NB4 (cell line): ENCODE measurements at regions not wholly inside any gene's neighbourhood (a gene's known extent, or its start where the extent isn't known, plus 50 kb on each side); places are given as distances from the start of the nearest gene placed in this dataset.

ENCODE experiments used
- DNase-seq: peaks from one replicate; pipeline ENCODE4 v3.0.0; 2010; ENCODE audit warnings: low read depth
- H3K4me3 ChIP-seq: one replicate; pipeline ENCODE4 v1.5.1; 2011; ENCODE audit warnings: mild to moderate bottlenecking, low read depth, low read length, moderate library complexity
- CTCF ChIP-seq: IDR thresholded peaks from one replicate; pipeline ENCODE4 v1.5.1; 2012; ENCODE audit warnings: low read depth, low read length
- MAX ChIP-seq: IDR thresholded peaks from 2 replicates; pipeline ENCODE4 v1.6.1; 2011; ENCODE audit warnings: low read depth, low read length
- MYC ChIP-seq: IDR thresholded peaks from 2 replicates; pipeline ENCODE4 v1.6.1; 2011; ENCODE audit warnings: low read depth, low read length
- POLR2A ChIP-seq: IDR thresholded peaks from 2 replicates; pipeline ENCODE4 v1.6.1; 2011; ENCODE audit warnings: mild to moderate bottlenecking; ENCODE audit not compliant: insufficient read length; ENCODE audit errors: extremely low read depth

- no peak overlapping the region for H3K4me3 ChIP-seq
- TF ChIP-seq POLR2A (no peak), MAX (no peak), MYC (no peak), CTCF (no peak)
- no peak for DNase-seq
Observed at GRCh38 chr7:91582799-91583477, 297.6 kb downstream of the MTERF1 start.

GRCh38 chr7:91596287-91596686, 284.2 kb downstream of the MTERF1 start:
- DNase-seq, result no peak
- no peak overlapping the region for H3K4me3 ChIP-seq
- TF ChIP-seq MYC (no peak), POLR2A (no peak), MAX (no peak), CTCF (no peak)

GRCh38 chr7:91598791-91599190, 281.7 kb downstream of the MTERF1 start:
- DNase-seq, result no peak
- TF ChIP-seq MAX, result no peak
- no peak for TF ChIP-seq MYC
- no peak for TF ChIP-seq POLR2A
- TF ChIP-seq CTCF, result no peak
- H3K4me3 ChIP-seq, result no peak overlapping the region

- TF ChIP-seq MYC (no peak), MAX (no peak), POLR2A (no peak), CTCF (no peak)
- H3K4me3 ChIP-seq, result no peak overlapping the region
- DNase-seq, result no peak
Observed at GRCh38 chr7:91600112-91600511, 280.4 kb downstream of the MTERF1 start.

- no peak overlapping the region for H3K4me3 ChIP-seq
- no peak for DNase-seq
- TF ChIP-seq CTCF (no peak), POLR2A (no peak), MYC (no peak), MAX (no peak)
Observed at GRCh38 chr7:91603707-91604106, 276.8 kb downstream of the MTERF1 start.

GRCh38 chr7:91608606-91609005, 271.9 kb downstream of the MTERF1 start:
- TF ChIP-seq POLR2A (no peak), MYC (no peak), CTCF (no peak), MAX (no peak)
- H3K4me3 ChIP-seq, result no peak overlapping the region
- no peak for DNase-seq
